GM23248 (cell line): ENCODE measurements at regions not wholly inside any gene's neighbourhood (a gene's known extent, or its start where the extent isn't known, plus 50 kb on each side); places are given as distances from the start of the nearest gene placed in this dataset.
"Not testable (repeated sequence)": the region's sequence is repeated elsewhere in the genome, so short reads cannot be mapped to it uniquely, and the experiment has no call there.

Source experiments
- DNase-seq: peaks from one replicate; pipeline ENCODE4 v3.0.0-alpha.2; 2015
- H2AFZ ChIP-seq: fragments of 200-600 bp; sonication (generic); 2 replicates; pipeline ENCODE4 v1.6.1; 2016; ENCODE audit warnings: antibody characterized with exemption
- H3F3A ChIP-seq: fragments of 200-600 bp; sonication (generic); 2 replicates; pipeline ENCODE4 v1.6.1; 2016; ENCODE audit warnings: mild to moderate bottlenecking, antibody characterized with exemption, mixed run types; ENCODE audit not compliant: insufficient read depth
- H3K27ac ChIP-seq: fragments of 200-600 bp; sonication (generic); 2 replicates; pipeline ENCODE4 v1.5.1; 2016; ENCODE audit warnings: mild to moderate bottlenecking
- H3K27me3 ChIP-seq: fragments of 200-600 bp; sonication (generic); replicated peaks from 2 replicates; pipeline ENCODE4 v1.6.1; 2016; ENCODE audit warnings: mild to moderate bottlenecking; ENCODE audit not compliant: insufficient read depth
- H3K36me3 ChIP-seq: fragments of 200-600 bp; sonication (generic); 2 replicates; pipeline ENCODE4 v1.6.1; 2016; ENCODE audit warnings: low read depth, mild to moderate bottlenecking
- H3K4me1 ChIP-seq: fragments of 200-600 bp; sonication (generic); 2 replicates; pipeline ENCODE4 v1.6.1; 2016; ENCODE audit warnings: mild to moderate bottlenecking; ENCODE audit not compliant: insufficient read depth
- H3K4me2 ChIP-seq: fragments of 200-600 bp; sonication (generic); one replicate; pipeline ENCODE4 v1.6.1; 2016; ENCODE audit warnings: mild to moderate bottlenecking; ENCODE audit not compliant: unreplicated experiment
- H3K4me3 ChIP-seq: fragments of 200-600 bp; sonication (generic); 2 replicates; pipeline ENCODE4 v1.5.1; 2016; ENCODE audit warnings: mild to moderate bottlenecking
- H3K79me2 ChIP-seq: fragments of 200-600 bp; sonication (generic); 2 replicates; pipeline ENCODE4 v1.6.1; 2016; ENCODE audit warnings: mild to moderate bottlenecking; ENCODE audit not compliant: insufficient read depth
- H3K9ac ChIP-seq: fragments of 200-600 bp; sonication (generic); 2 replicates; pipeline ENCODE4 v1.6.1; 2016; ENCODE audit warnings: mild to moderate bottlenecking
- H3K9me2 ChIP-seq: fragments of 200-600 bp; sonication (generic); 2 replicates; pipeline ENCODE4 v1.6.1; 2016; ENCODE audit warnings: mixed run types, mild to moderate bottlenecking, moderate library complexity; ENCODE audit not compliant: insufficient read depth
- H3K9me3 ChIP-seq: fragments of 200-600 bp; sonication (generic); one replicate; pipeline ENCODE4 v1.6.1; 2017; ENCODE audit warnings: low read depth
- H4K20me1 ChIP-seq: fragments of 200-600 bp; sonication (generic); 2 replicates; pipeline ENCODE4 v1.6.0; 2016; ENCODE audit not compliant: insufficient read depth
- EZH2 ChIP-seq: fragments of 200-600 bp; sonication (generic); IDR thresholded peaks from 2 replicates; pipeline ENCODE4 v1.6.1; 2018; ENCODE audit warnings: antibody characterized with exemption, mild to moderate bottlenecking; ENCODE audit not compliant: insufficient read depth, poor library complexity, severe bottlenecking
- EZH2phosphoT487 ChIP-seq: fragments of 200-600 bp; sonication (generic); IDR thresholded peaks from 2 replicates; pipeline ENCODE4 v1.6.1; 2018; ENCODE audit warnings: antibody characterized with exemption, moderate library complexity, mild to moderate bottlenecking, low read depth; ENCODE audit not compliant: insufficient read depth
- WGBS, 2 experiments: methylation state at CpG; one replicate each; pipeline ENCODE4 v1.1.6; 2015 to 2017; ENCODE audit warnings: low lambda C conversion rate in 2 of 2, low coverage in 1 of 2; ENCODE audit errors: missing lambda C conversion rate in 2 of 2; 5-methylcytosine and 5-hydroxymethylcytosine counted together
- in situ Hi-C: fragments of 300-500 bp; cut with MboI; formaldehyde crosslinking; loops from 2 replicates; pipeline ENCODE4 v1.15.0; 2020

DNA sequence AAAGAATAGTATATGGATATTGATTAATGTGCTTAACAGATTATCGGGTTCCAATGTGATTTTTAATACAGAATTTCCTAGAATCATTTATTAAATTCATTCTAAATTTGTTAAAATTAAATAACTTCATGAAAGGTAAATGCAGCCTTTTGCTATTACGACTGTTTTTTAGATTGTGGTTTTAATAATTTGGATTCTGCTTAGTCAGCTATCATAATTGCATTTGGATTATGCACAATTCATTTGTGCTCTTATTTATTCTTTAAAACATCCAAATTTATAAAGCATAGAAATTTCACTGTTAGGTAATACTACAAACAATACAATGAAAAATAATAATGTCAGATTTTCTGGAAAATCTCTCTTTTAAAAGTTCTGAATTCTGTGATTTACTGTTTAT lies 1598.5 kb downstream of the EFNA5 start:
- H3K4me1 ChIP-seq, result no peaks in the 10 kb centered on the region
- TF ChIP-seq EZH2phosphoT487, result no peak
- no peak for TF ChIP-seq EZH2
- no peak for DNase-seq
- no peaks in the 10 kb centered on the region for H3K27me3 ChIP-seq
- in situ Hi-C loops, result no loop called here
- no peaks in the 10 kb centered on the region for H3K9me3 ChIP-seq
- H3K79me2 ChIP-seq, result no peaks in the 10 kb centered on the region
- H3K9me2 ChIP-seq, result no peaks in the 10 kb centered on the region
- H3F3A ChIP-seq, result no peaks in the 10 kb centered on the region
- H2AFZ ChIP-seq, result no peak overlapping the region
- H3K4me3 ChIP-seq, result no peak overlapping the region
- 18 to 21% methylated on average over 2 of the region's 2 CpGs for WGBS, 2 experiments
- no peak overlapping the region for H3K4me2 ChIP-seq
- no peak overlapping the region for H3K9ac ChIP-seq
- H4K20me1 ChIP-seq, result no peaks in the 10 kb centered on the region
- H3K27ac ChIP-seq, result no peak overlapping the region
- H3K36me3 ChIP-seq, result no peaks in the 10 kb centered on the region

DNA sequence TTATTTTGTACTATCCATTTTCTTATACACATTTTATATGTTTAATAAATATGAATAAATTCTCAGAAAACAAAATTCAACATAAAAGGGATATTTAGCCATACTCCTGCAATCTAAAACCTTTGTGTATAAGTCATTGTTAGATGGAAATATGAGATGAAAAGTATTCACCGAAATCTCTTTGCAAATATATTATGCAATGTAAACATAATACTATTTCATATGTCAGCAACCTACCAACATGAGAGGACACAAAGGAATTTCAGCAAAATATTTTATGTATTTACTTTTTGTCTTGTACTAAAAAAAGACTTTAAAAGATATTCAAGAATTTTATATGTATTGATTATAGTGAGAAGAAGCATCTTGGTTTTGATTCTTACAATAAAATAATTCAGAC lies 1623.4 kb downstream of the EFNA5 start:
- no peaks in the 10 kb centered on the region for H3K79me2 ChIP-seq
- no peak overlapping the region for H3K9ac ChIP-seq
- 25 to 26% methylated on average over 1 of the region's 1 CpG for WGBS, 2 experiments
- no peak overlapping the region for H2AFZ ChIP-seq
- H4K20me1 ChIP-seq, result no peaks in the 10 kb centered on the region
- no peaks in the 10 kb centered on the region for H3K27me3 ChIP-seq
- no peaks in the 10 kb centered on the region for H3K9me2 ChIP-seq
- no peaks in the 10 kb centered on the region for H3K4me1 ChIP-seq
- no peak overlapping the region for H3K4me3 ChIP-seq
- H3K9me3 ChIP-seq, result no peaks in the 10 kb centered on the region
- H3K4me2 ChIP-seq, result no peak overlapping the region
- H3K36me3 ChIP-seq, result no peaks in the 10 kb centered on the region
- TF ChIP-seq EZH2 (no peak), EZH2phosphoT487 (no peak)
- no peaks in the 10 kb centered on the region for H3F3A ChIP-seq
- in situ Hi-C loops, result no loop called here
- no peak for DNase-seq
- H3K27ac ChIP-seq, result no peak overlapping the region

DNA sequence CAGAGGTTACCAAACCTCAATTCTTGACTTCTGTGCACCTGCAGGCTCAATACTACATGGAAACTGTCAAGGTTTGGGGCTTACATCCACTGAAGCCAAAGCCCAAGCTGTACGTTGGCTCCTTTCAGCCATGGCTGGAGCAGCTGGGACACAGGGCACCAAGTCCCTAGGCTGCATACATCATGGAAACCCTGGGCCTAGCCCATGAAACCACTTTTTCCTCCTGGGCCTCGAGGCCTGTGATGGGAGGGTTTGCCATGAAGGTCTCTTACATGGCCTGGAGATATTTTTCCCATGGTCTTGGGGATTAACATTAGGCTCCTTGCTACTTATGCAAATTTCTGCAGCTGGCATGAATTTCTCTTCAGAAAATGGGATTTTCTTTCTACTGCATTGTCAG lies 1638.7 kb downstream of the EFNA5 start:
- H3K79me2 ChIP-seq, H3K9me3 ChIP-seq, H3K9me2 ChIP-seq, H3K4me2 ChIP-seq, H3K9ac ChIP-seq, H2AFZ ChIP-seq, H3K27me3 ChIP-seq, H3F3A ChIP-seq, H3K4me1 ChIP-seq, H3K27ac ChIP-seq, DNase-seq, H4K20me1 ChIP-seq, H3K4me3 ChIP-seq, H3K36me3 ChIP-seq, in situ Hi-C loops: not testable (repeated sequence)
- 6 to 7% methylated on average over 2 of the region's 2 CpGs for WGBS, 2 experiments

DNA sequence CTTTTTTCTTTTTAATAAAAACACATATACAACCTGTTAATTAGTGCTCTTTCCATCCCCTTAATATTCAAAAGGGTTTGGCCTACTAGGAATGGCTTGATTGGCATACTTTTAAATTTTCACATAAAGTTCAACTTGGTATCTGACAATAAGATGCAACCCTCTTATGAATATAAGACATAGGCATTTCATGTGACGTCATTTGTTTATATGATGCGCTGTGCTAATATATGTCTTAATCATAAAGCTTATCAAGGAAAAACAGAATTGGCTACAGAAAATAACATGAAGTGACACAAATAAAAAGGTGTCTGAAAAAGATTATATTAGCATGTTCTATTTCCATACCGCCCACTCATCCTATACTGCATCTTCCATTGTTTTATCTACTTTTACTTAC lies 1642.4 kb downstream of the EFNA5 start:
- no peaks in the 10 kb centered on the region for H3K9me3 ChIP-seq
- no peaks in the 10 kb centered on the region for H3K9me2 ChIP-seq
- no peak for DNase-seq
- H4K20me1 ChIP-seq, result no peaks in the 10 kb centered on the region
- no peak overlapping the region for H3K9ac ChIP-seq
- H3K79me2 ChIP-seq, result no peaks in the 10 kb centered on the region
- no peaks in the 10 kb centered on the region for H3K4me1 ChIP-seq
- H3K4me2 ChIP-seq, result no peak overlapping the region
- no peak overlapping the region for H3K27ac ChIP-seq
- in situ Hi-C loops, result no loop called here
- H3K27me3 ChIP-seq, result no peaks in the 10 kb centered on the region
- TF ChIP-seq EZH2, result no peak
- TF ChIP-seq EZH2phosphoT487, result no peak
- H3K36me3 ChIP-seq, result no peaks in the 10 kb centered on the region
- no peaks in the 10 kb centered on the region for H3F3A ChIP-seq
- no peak overlapping the region for H2AFZ ChIP-seq
- no peak overlapping the region for H3K4me3 ChIP-seq
- WGBS, 2 experiments, result 52 to 53% methylated on average over 3 of the region's 3 CpGs

DNA sequence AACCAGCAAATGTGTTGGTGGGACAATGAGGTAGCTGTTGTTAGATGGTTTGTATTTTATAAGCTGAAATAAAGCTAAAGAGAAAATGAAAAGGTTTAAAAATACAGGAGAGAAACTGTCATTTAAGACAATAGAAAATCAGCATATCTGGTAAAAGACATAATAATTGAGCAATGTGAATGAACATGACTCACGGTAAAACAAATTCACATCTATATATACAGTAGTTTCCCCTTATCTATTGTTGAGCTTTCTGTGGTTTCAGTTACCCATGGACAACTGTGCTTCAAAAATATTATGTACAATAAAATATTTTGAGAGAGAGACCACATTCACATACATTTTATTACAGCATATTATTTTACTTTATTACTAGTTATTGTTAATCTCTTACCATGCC lies 1649.8 kb downstream of the EFNA5 start:
- no peaks in the 10 kb centered on the region for H3K4me1 ChIP-seq
- H3K36me3 ChIP-seq, result no peaks in the 10 kb centered on the region
- no peak overlapping the region for H3K4me3 ChIP-seq
- no peak overlapping the region for H3K9ac ChIP-seq
- no peaks in the 10 kb centered on the region for H3K79me2 ChIP-seq
- H3F3A ChIP-seq, result no peaks in the 10 kb centered on the region
- in situ Hi-C loops, result no loop called here
- H3K4me2 ChIP-seq, result no peak overlapping the region
- DNase-seq, result no peak
- TF ChIP-seq EZH2 (no peak), EZH2phosphoT487 (no peak)
- no peaks in the 10 kb centered on the region for H3K9me3 ChIP-seq
- no peaks in the 10 kb centered on the region for H3K9me2 ChIP-seq
- H2AFZ ChIP-seq, result no peak overlapping the region
- H3K27me3 ChIP-seq, result no peaks in the 10 kb centered on the region
- H3K27ac ChIP-seq, result no peak overlapping the region
- 65 to 73% methylated on average over 1 of the region's 1 CpG for WGBS, 2 experiments
- no peaks in the 10 kb centered on the region for H4K20me1 ChIP-seq
